ENCODE measurements at regions not wholly inside any gene's neighbourhood (a gene's known extent, or its start where the extent isn't known, plus 50 kb on each side); places are given as distances from the start of the nearest gene placed in this dataset.
"Not testable (repeated sequence)": the region's sequence is repeated elsewhere in the genome, so short reads cannot be mapped to it uniquely, and the experiment has no call there.

DNA sequence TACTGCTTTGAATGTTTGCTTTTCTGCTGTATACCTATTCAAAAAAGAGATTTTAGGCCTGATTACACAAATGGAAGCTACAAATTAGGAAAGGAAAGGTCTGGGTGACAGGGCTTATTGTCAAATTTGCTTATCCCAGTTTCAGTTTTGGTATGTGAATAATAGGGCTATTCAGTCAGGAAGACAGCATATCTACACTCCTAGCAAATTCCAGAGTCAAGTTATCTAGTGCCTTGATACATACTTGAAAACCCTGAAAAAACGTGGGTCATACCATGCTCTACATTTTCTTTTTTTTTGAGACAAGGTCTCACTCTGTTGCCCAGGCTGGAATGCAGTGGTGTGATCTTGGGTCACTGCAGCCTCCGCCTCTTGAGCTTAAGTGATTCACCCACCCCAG, 59.2 kb upstream of the CCDC180 start:
- DNase-seq (ENCODE audit: low read depth) = peak; percentile 2

DNA sequence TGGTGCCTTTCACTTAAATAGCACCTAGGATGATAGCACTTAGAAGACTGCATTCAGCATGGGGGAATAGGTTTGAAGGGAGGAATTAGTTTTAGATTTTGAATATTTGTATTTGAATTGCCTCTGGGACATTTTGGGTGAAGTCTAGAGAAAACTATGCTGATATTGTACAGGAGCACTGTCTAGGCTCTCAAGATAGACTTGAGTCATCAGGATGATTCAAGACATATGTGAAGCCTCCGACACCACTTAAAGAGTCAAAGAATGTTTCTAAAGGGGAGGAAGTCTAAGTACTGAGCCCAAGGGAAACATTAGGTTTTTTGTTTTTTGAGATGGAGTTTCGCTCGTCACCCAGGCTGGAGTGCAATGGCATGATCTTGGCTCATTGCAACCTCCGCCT, 63.9 kb upstream of the CCDC180 start:
- no peak for DNase-seq (ENCODE audit: low read depth)

DNA sequence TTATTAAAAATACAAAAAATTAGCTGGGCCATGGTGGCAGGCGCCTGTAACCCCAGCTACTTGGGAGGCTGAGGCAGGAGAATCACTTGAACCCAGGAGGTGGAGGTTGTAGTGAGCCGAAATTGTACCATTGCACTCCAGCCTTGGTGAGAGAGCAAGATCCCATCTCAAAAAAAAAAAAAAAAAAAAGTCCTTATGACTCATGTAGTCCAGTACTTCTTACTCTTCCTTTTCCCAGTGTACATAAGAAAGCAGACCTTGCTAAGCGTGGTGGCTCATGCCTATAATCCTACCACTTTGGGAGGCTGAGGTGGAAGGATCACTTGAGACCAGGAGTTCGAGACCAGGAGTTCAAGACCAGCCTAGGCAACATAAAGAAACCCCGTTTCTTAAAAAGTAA, 66.0 kb upstream of the CCDC180 start:
- DNase-seq (ENCODE audit: low read depth) = not testable (repeated sequence)

DNA sequence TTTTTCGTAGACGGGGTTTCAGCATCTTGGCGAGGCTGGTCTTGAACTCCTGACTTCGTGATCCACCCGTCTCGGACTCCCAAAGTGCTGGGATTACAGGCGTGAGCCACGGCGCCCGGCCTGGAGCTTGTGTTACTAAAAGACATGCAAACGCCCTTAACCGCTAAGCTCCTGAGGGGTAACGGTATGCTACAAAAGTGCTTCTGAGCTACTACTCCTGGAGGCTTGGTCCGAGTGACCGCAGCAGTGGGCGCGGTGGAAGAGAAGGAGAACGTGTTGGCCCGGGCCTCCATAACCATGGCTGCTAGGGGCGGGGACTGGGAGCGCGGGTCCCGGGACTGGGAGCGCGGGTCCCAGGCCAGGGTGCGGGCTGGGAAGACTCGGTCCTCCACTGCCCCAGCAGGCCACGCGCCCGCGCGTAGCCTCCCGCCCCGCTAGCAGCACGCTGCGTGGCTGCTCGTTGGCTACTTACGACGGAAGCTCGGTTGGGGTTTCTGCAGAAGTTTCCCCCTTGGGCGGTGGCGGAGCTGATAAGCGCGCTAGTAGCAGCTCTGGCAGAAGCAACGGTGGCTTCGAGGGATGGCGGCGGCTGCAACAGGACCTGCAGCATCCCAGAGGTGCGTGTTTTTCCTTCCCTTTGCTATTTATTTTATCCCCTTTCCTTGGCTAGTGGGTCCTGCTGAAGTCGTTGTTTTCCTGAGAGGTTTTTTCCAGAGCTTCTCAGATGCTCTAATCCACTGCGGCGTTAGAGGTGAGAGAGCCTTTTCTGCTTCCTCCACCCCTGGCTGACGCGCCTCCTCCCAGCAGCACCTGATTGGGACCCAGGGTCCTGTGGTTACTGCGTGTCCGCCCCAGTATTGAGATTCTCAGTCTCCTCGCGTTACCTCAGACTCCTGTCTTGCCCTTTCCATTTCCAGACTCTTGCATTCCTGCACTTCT, 69.2 kb upstream of the CCDC180 start:
- DNase-seq (ENCODE audit: low read depth) = no peak

DNA sequence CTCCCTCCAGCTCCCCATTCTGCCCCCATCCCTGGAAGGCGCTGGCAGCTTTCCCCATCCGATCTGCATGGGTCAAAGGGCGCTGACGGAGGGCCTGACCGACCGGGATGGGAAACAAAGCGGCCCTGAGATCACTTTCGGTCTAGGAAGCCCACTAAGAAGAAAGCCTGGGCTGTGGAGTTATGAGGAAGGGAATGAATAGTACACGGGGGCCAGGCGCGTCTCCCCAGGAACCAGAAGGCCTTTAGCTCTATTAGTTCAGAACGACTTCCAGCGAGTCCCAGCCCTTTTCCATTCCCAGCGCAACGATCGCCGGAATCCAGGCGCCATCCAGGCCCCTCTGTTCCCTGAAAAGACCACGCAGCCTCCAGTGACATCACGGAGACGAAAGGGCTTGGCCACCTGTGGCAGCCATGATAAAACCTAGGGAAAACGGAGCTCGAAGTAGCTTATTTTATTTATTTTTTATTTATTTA, 70.1 kb upstream of the CCDC180 start:
- DNase-seq (ENCODE audit: low read depth) = no peak

DNA sequence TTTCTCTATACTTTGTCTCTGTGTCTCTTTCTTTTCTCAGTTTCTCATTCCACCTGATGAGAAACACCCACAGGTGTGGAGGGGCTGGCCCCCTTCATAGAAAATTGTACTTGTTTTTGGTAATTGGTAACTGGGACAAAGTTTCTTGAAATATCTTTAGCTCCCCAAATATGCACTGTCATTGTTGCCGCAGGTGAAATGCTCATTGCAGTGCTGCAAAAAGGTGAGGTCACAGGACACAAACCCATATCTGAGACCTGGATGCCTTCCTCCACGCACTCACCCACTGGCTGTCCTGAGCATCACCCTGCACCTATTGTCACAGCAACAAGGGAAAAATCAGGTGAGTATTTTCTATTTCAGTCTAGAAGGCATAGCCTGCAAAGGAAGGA, 74.5 kb upstream of the CCDC180 start:
- DNase-seq (ENCODE audit: low read depth) = not testable (repeated sequence)

DNA sequence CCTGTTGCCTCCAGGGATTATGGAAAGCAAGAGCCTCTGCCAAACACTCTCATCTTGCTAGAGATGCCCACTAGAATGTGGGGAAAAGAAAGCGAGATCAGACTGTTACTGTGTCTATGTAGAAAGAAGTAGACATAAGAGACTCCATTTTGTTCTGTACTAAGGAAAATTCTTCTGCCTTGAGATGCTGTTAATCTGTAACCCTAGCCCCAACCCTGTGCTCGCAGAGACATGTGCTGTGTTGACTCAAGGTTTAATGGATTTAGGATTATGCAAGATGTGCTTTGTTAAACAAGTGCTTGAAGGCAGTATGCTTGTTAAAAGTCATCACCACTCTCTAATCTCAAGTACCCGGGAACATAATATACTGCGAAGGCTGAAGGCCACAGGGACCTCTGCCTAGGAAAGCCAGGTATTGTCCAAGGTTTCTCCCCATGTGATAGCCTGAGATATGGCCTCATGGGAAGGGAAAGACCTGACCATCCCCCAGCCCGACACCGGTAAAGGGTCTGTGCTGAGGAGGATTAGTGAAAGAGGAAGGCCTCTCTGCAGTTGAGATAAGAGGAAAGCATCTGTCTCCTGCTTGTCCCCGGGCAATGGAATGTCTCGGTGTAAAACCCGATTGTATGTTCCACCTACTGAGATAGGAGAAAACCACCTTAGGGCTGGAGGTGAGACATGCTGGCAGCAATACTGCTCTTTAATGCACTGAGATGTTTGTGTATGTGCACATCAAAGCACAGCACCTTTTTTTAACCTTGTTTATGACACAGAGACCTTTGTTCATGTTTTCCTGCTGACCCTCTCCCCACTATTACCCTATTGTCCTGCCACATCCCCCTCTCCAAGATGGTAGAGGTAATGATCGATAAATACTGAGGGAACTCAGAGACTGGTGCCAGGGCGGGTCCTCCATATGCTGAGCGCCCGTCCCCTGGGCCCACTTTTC, 75.1 kb upstream of the CCDC180 start:
- not testable (repeated sequence) for DNase-seq (ENCODE audit: low read depth)

DNA sequence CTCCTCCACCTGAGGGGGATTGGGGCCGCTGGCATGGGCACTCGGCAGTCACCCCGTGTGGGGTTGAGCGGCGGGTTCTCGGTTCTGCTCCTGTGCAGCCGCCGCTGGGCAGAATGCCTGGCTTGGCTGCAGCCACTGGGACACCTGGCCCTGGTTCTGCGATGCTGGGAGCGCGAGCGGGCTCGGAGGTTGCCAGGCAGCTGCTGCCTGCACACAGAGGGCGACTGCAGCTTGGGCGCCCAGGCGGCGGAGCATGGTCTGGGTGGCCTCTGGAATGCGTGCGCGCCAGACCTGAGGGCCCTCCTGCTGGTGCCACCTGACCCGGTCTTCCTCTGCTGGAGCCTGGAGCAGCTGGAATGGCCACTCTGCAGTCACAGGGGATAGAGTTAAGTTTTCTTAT, 85.1 kb upstream of the CCDC180 start:
- DNase-seq (ENCODE audit: low read depth) = not testable (repeated sequence)

DNA sequence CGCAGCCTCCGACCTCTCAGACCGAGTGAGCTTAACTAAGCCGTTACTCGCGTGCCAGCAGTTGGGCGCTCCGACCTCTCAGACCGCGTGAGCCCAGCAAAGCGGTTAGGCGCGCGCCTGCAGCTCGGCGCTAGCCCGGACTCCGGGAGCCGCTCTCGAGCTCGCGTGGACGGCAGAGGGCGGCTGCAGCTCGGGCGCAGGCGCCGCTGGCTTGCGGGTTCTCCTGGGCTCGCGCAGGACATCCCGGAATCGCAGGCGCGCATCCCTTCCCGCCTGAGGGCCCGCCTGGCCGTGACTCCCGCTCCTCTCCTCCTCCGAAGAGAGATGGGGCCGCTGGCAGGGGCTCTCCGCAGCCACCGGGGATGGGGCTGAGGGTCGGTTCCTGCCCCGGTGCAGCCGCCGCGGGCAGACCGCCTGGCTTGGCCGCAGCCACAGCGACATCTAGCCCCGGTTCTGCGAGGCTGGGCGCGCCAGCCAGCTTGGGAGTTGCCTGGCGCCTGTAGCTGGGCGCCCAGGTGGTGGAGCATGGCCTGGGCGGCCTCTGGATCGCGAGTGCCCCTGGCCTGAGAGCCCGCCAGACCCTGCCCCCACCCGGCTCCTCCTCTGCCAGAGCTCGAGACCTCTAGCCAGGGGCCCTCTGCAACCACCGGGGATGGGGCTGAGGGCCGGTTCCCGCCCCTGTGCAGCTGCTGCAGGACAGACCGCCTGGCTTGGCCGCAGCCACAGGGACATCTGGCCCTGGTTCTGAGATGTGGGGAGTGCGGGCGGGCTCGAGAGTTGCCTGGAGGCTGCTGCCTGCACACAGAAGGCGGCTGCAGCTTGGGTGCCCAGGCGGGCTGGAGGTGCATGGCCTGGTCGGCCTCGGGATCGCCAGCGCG, 85.7 kb upstream of the CCDC180 start:
- DNase-seq (ENCODE audit: low read depth) = peak; percentile 5

DNA sequence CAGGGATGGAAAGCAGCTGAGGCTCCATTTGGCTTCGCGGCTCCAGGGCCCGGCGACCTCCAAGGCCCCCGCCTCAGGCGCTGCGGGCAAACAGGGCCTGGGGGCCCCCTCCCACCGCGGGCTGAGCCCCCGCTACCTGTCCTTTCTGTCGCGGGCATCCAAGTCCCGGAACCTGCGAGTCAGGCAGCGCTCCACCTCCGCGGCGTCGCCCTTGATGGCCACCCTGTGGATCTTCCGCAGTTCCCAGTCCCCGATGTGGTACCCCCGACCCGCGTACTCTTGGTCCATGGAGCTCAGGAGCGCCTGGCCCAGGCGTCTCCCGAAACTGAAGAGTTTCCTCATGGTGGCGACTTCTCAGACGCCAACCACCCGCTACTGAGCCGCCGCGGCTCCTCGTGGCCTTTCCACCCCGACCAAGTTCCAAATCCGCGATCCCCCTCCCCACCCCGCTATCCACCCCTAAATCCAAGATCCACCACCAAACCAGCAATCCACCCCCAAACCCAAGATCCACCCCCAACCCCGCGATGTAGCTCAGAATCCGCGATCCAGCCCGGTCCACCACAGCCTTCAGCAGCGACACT, 86.5 kb upstream of the CCDC180 start:
- no peak for DNase-seq (ENCODE audit: low read depth)

DNA sequence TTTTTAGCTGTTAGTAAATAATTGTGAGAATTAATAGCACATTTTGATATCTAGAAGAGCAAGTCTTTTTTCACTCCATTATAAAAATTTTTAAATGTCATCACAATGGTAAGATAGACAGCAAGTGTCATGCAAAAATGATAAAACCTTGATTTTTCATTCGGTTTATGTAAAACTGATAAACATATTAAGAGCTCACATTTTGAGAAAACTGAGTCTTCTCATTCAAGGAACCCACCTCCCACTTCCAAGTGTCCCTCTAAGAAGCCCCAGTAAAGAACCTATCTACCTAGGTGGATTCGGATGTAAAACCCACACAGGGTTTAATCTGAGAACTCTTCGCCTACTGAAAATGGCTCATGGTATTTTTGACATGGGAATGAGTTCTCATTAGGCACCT, 87.1 kb upstream of the CCDC180 start:
- not testable (repeated sequence) for DNase-seq (ENCODE audit: low read depth)

DNA sequence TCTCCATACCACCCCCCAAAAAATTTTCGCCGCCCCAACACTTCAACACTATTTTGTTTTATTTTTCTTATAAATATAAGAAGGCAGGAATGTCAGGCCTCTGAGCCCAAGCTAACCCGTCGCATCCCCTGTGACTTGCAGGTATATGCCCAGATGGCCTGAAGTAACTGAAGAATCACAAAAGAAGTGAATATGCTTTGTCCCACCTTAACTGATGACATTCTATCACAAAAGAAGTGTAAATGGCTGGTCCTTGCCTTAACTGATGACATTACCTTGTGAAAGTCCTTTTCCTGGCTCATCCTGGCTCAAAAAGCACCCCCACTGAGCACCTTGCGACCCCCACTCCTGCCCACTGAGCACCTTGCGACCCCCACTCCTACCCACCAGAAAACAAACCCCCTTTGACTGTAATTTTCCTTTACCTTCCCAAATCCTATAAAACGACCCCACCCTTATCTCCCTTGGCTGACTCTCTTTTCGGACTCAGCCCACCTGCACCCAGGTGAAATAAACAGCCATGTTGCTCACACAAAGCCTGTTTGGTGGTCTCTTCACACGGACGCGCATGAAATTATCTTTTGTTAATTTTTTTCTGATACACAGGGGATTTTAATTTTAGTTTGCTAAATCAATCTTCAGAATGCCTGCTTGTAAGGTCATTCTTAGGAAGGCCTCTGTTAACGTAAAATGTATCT, 87.9 kb upstream of the CCDC180 start:
- DNase-seq (ENCODE audit: low read depth) = not testable (repeated sequence)

DNA sequence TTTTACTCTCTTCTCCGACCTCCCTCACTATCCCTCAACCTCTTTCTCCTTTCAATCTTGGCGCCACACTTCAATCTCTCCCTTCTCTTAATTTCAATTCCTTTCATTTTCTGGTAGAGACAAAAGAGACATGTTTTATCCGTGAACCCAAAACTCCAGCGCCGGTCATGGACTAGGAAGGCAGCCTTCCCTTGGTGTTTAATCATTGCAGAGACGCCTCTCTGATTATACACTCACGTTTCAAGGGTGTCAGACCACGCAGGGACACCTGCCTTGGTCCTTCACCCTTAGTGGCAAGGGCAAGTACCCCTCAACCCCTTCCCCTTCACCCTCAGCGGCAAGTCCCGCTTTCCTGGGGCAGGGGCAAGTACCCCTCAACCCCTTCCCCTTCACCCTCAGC, 92.3 kb upstream of the CCDC180 start:
- not testable (repeated sequence) for DNase-seq (ENCODE audit: low read depth)

DNA sequence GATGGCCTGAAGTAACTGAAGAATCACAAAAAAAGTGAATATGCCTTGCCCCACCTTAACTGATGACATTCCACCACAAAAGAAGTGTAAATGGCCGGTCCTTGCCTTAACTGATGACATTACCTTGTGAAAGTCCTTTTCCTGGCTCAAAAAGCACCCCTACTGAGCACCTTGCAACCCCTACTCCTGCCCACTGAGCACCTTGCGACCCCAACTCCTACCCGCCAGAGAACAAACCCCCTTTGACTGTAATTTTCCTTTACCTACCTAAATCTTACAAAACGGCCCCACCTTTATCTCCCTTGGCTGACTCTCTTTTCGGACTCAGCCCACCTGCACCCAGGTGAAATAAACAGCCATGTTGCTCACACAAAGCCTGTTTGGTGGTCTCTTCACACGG, 92.9 kb upstream of the CCDC180 start:
- DNase-seq (ENCODE audit: low read depth) = not testable (repeated sequence)

DNA sequence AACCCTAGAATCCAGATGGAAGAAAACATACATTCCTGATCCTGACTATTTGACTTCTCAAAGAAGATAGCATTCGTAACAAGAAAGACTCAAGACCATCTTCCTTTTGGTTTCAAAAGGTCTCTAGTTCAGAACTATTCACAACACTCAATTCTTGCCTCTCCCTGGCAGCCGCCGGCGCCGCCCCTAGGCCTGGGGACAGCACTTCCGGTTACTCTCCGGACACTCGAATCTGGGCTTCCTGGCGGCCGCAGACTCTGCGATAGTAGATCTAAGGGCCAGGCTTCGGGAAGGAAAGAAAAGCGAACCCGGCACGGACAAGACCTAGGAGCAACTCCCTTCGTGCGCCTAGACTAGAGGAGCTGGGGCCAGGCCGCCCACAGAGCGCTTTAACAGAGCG, 107.8 kb upstream of the CCDC180 start:
- DNase-seq (ENCODE audit: low read depth) = not testable (repeated sequence)

DNA sequence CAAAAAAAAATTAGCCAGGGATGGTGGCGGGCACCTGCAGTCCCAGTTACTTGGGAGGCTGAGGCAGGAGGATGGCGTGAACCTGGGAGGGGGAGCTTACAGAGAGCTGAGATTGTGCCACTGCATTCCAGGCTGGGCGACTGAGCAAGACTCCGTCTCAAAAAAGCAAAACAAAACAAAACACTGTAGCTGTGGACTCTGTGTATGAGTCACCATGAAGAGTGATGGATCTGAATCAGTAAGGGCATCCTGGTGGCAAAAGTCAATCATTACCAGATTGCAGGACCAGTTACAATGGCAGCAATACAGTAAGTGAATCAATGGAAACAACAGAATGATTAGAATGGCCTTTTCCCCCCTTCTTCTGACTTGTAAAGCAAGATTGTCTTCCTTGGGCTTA, 113.7 kb upstream of the CCDC180 start:
- not testable (repeated sequence) for DNase-seq (ENCODE audit: low read depth)

DNA sequence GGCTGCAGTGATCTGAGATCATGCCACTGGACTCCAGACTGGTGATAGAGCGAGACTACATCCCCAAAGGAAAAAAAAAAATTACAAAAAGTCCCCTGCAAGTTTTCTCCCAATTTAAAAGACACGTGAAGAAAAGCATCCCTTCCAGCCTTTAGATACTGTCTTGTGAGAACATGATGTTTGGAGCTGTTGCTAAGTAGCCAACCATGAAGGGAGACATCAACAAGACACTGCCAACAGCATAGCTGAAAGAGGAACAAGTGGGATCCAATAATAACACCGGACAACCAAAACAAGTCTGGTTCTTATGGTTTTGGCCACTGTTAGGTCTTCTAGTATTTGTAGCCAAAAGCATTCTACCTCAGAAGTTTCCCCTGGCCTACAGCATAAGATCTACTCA, 118.9 kb upstream of the CCDC180 start:
- DNase-seq (ENCODE audit: low read depth) = no peak

DNA sequence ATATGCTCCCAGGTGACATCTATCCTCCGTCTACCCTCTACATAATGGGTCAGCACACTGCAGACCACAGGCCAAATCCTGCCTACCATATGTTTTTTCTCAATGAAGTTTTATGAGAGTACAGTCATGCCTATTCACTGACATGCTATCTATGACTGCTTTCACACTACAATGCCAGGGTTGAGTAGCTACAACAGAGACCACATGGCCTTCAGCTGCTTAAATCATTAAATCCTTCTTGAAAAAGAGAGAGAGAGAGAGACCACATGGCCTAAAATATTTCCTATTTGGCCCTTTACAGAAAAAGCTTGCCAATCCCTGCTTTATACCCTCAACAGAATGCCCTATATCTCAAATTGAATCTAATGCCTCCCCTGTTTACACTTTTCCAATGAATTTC, 119.8 kb upstream of the CCDC180 start:
- not testable (repeated sequence) for DNase-seq (ENCODE audit: low read depth)

DNA sequence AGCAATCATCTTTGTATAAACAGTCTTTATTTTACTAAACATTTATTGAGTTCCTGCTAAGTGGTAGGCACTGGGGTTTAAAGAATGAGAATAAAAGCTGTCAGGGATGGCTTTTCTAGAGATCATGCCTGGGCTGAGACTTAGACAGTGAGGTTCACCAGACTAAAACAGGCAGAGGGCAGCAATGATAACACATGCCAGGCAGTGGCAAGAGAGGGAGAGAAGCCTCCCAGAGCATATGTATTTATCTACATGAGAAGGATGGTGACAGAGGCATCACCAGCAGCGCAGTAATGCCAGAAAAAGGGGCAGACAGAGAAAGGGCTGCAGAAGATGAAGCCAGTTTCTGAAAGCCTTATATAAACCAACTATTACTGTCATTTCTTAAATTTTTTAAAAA, 121.0 kb upstream of the CCDC180 start:
- DNase-seq (ENCODE audit: low read depth) = no peak

DNA sequence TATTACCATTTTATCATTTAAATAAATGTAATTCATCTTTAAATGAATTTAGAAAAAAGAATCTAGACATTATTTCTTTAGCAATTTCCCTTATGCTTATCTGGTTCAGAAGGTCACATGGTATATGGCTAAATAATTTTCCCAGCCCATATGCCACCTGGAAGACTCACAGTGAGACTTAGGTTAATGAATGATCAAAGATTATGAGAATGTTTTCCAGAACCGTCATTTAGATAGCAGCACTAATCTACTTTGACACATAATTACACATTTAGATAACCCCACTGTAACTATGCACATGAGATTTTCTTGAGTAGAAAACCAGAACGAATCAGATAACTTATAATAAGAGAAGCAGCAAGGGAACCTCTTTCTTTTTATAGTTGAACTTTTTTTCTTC, 124.9 kb upstream of the CCDC180 start:
- DNase-seq (ENCODE audit: low read depth) = not testable (repeated sequence)

Measured in LHCN-M2 (cell line).